HG03280 (cell line): ENCODE measurements at regions not wholly inside any gene's neighbourhood (a gene's known extent, or its start where the extent isn't known, plus 50 kb on each side); places are given as distances from the start of the nearest gene placed in this dataset.
"Not testable (repeated sequence)": the region's sequence is repeated elsewhere in the genome, so short reads cannot be mapped to it uniquely, and the experiment has no call there.

Experiments
- ATAC-seq: cut with Tn5 transposase; IDR thresholded peaks from one replicate; pipeline ENCODE4 v1.9.1; 2021; ENCODE audit warnings: mild to moderate bottlenecking, moderate library complexity; ENCODE audit not compliant: unreplicated experiment

DNA sequence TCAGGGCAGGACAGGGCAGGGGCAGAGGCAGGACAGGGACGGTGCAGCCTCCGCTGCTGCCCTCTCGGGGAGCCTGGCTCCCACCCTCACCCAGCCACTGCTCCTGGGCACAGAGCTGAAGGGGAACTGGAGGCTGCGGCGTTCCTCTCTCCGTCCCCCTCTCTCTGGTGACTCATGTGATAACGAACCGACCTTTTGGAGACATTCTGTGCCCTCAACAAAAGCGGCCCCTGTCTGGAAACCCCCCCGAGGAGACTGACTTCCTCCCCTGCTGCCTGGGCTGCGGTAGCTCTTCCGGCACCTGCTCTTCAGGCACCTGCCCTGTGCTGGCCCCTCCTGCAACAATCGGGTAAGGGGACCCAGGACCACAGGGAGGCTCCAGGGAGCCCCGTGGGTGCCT, 5419.6 kb upstream of the TPTE start:
- peak; percentile 43 for ATAC-seq

DNA sequence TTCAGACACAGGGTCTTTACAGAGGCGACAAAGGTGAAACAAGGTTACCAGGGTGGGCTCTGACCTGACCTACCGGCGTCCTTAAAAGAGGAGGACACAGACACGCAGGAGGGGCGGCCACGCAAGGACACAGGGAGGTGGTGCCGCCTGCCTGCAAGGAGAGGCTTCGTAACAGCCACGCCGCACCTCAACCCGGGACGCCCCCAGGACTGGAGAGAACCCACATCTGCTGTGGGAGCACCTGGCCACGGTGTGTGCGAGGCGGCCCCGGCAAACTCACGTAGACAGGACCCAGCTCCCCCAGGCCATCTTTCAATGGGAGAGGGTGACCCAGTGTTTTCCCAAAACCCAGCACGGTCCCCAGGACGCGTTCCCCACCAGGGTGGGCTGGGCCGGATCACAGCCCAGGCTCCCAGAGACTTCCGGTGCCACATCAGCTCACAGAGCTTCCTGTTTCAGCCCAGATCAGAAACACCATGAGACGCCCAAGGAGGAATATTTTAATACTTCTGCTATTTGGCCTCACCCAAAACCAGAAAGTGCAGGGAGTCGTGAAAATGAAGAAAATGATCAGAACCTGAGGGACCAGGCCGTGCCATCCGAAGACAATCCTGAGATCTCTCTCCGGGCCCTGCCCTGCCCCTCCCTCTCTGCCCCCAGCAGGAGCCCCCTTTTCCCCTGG, 5417.4 kb upstream of the TPTE start:
- not testable (repeated sequence) for ATAC-seq

DNA sequence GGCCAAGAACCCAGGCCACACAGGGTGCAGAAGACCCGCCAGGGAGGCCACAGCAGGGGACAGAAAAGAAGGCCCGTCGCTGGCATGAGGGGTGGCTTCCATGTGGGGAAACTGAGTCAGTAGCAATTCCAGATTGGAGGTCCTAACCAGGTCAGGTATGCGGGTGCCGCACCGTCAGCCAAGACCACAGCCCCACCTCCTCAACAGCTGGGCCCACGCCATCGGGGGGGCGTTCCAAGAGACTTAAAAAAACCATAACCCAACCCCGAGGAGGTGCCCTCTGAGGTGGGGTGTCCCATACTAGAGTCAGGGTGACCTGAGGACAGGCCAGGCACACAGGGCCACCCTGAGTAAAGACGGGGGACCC, 5416.8 kb upstream of the TPTE start:
- not testable (repeated sequence) for ATAC-seq

DNA sequence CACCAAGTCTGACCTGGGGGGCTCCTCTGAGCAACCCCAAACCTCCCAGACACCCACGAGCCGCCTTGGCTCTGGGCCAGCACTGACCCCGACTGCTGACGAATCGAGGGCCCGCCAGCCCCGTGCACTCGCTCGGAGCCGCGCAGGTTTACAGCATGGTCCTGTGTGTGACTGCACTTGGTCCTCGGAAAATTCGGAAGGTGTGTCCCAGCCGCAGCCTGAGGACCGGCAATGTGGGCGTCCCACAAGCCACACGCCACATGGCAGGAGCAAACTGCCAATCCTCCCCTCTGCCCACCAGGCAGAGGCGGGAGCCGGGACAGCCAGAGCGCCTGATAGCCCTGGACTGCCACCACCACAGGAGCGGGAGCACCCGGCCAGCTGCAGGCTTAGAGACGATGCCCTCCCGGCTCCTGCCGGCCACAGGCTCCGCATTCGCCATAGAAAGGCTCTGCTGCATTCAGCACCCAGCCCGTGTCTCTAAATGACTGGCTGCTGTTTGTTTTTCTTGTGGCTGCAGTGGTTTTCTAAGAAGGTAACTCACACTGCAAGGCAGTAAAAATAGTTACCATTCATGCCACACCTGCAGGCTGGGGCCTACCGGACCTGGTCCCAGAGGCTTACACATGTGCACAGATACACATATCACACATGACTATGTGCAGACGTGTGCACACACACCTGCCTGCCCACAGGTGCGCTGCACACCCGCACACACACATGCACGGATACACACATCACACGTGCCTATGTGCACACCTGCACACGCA, 5415.3 kb upstream of the TPTE start:
- ATAC-seq, result peak; percentile 51

DNA sequence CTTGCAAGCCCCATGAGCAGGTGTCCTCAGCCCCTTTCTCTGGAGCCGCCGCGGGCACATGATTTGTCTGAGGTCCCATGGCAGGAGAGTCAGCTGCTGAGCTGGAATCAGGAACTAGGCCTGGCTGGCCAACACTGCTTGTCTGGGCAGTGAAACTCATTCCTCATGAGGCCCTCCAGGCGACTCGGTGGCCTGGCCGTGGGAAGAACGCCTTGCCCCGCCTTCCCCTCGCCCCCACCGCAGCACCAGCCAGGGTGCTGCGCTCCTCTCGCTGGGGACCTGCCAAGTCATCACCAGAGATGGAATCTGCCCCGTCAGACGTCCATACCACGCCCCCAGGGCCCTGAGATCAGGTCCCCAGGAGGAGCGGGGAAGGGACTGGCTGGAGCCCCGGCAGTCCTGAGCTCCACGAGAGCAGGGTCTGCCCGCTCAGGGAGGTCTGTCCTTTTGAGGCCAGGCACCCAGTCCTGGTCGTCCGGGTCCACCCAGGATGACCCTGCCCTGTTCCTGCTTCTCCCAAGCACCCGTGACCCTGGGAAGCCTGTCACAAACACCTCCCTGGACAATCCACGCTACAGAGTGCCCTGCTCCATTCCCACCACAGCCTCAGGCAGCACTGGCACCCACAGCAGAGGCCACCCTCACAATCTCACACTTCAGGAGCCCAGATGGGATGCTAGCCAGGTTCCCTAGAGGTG, 5414.5 kb upstream of the TPTE start:
- ATAC-seq, result peak; percentile 24

DNA sequence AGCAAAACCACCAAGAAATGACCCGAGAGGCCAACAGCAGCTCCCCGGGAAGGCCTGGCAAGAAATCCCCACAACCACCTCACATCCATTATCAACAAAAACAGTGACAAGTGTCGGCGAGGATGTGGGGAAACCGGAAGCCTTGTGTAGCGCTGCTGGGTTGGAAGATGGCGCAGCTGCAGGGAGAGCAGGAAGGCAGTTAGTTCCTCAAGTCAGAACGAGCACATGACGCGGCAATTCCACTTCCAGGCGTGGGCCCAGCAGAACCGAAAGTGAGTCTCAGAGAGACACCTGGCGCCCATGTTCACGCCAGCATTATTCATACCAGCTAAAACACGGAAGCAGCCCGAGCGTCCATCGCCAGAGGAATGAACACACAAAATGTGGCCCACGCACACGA, 5413.7 kb upstream of the TPTE start:
- not testable (repeated sequence) for ATAC-seq

DNA sequence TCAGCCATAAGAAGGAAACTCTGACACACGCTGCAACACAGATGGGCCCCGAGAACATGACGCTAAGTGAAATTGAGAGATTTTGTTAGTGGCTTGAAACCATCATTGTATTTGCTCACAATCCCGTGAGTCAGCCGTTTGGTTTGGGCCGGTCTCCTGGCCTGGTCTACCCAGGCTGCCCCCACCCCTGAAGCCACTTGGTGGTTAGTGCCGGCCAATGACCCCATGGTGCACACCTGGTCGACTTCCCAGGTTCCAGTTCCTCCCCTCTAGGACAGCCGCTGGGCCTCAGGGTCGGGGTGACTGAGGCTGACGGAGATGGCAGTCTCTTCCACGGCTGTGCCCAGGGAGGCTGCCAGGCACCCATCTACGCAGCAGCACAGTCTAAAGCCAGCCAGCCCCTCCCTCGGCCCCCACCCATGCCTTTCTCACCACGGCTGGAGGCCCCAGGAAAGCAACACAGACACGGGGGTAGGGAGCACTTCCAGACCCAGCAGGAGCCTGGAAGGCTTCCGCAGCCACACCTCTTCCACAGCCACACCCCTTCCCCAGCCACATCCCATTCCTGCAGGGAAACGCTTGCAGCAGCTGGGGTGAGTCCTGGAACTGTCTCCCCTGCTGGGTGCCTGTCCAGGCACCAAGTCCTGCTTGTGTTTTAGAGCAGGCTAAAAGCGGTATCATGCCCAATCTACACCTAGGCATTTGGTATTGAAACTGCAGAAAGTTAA, 5413.2 kb upstream of the TPTE start:
- not testable (repeated sequence) for ATAC-seq

DNA sequence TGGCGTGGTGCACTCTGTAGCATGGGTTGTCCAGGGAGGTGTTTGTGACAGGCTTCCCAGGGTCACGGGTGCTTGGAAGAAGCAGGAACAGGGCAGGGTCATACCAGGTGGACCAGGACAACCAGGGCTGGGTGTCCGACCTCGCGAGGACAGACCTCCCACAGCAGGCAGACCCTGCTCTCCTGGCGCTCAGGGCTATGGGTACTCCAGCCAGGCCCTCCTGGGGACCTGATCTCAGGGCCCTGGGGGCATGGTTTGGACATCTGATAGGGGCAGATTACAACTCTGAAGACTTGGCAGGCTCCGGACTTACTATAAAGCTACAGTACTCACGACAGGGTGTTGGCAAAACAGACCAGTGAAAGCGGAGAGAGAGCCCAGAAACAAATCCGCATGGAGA, 5410.2 kb upstream of the TPTE start:
- not testable (repeated sequence) for ATAC-seq

DNA sequence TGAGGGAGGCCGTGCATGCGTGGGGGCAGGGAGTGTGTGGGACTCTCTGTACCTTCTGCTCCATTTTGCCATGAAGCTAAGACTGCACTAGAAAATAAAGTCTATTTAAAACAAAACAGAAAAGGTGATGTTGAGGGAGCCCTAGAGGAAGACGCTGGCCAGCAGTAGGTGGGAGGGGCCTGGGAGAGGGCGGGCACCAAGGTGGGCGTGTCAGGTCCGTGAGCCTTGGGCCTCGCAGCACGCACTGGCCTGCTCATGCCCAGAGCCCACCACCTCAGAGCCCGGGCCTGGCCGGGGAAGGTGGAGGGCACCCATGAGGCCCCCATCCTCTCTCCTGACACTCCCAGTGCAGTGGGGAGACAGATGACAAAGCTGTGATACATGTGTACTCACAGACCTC, 5408.3 kb upstream of the TPTE start:
- not testable (repeated sequence) for ATAC-seq

DNA sequence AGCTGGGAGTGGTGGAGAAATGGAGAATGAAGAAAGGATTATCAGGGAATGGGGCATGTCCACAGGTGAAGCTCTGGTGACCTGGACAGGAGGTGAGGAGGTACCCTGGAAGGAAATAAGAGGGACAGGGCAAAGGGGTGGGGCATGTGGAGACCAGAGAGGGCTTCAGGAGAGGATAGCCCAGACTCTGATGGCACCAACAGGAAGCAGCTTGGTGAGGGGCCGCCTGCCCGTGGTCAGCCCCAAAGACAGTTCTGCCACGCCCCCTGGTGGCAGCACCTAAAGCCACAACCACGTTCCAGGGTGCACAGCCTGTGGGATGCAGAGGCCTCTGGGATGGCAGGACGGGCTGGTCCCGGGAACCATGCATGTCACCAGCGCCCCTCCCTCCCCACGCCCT, 5406.9 kb upstream of the TPTE start:
- ATAC-seq, result not testable (repeated sequence)

DNA sequence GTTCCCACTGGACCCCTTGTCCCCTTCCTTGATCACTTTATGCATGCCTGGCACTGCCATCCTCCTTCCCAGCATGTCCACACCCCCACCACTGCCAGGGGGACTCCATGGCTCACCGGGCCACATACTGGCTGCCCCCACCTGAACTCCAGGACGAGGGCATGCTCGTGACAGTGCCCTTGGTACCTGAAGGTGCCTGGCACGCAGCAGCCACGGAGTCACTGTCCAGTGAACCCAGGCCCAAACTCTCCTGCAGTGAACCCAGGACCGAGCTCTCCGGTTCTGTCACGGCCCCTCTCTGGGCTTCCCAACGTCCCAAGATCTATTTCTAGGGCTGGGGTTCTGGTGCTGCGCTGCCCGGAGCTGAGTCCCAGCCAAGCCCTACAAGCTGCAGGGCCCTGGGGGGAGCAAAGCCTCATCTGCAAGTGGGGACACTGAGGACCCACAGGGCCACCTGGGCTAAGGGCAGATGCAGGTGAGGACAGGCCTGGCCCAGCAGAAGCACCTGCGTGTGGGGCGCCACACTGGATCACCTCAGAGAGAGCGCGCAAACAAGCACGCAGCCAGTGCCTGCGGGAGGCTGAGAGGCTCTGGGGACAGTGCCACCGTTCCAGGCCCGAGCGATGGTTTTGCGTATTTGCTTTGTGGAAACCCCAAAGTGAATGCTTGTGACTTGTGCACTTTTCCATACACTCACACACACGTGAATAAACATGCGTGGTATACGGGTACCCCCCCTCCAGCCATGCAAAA, 5406.3 kb upstream of the TPTE start:
- not testable (repeated sequence) for ATAC-seq

DNA sequence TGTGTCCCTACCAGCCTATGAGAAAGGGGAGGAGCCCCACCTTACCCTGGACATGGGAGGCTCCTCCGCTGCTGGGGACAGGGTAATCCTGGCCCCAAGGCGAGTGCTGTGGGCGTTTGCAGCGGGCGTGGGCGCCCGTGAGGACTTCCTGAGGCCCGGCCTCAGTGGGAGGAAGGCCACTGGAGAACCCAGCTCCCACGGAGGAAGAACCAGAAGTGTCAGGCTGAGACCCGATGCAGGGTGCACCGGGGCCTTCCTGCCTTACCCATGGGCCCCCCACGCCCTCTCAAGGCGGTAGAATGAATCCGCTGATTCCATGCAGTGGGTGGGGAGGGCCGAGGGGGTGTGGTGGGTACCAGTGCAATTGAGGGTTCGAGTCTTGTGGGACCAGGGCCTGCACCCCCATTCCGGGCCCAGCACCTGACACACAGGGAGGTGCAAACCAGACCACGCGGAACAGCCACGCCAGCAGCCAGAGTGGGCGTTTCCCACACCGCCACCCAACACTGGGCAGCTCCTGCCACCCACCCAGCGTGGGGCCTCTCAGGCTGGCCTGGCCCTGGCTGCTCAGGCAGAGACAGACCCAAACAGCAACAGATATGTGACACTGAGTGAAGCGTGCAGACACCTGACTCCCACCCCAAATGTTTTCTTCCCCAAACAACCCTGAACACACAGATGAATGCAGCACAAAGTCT, 5405.6 kb upstream of the TPTE start:
- ATAC-seq, result not testable (repeated sequence)

DNA sequence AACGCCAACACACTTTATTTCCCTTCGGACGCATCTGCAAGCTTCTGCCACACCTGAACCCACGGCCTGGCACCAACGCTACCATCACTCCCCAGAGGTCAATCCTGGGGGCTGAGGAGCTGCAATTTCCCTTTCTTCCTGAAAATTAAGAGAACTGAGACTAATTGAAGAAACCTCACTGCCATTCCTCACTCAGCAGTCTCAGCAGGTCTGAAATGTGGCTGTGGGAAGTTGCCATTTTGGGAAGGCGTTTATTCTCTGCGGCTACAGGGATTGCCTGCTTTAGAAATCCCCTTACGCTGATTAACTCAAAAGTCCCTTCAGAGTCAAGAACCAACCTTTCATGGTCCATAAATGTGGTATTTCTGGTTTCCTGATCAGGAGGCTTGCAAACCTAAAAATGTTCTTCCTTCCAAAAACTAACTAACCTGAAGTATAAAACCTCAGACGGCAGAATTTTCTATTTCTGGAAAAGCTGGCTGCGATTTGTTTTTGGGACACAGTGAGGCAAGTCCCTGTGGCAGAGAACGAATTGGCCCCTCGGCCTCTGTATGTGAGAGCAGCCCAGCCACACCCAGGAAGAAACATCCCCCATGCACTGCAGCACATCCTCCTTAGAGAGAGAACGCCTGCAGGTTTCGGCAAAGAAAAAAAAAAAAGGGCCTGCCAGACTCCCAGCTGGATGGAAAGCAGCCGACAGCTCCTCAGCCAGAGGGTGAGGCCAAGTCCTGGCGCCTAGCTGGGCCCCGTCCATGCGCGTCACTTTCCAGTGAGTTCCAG, 5404.8 kb upstream of the TPTE start:
- not testable (repeated sequence) for ATAC-seq

DNA sequence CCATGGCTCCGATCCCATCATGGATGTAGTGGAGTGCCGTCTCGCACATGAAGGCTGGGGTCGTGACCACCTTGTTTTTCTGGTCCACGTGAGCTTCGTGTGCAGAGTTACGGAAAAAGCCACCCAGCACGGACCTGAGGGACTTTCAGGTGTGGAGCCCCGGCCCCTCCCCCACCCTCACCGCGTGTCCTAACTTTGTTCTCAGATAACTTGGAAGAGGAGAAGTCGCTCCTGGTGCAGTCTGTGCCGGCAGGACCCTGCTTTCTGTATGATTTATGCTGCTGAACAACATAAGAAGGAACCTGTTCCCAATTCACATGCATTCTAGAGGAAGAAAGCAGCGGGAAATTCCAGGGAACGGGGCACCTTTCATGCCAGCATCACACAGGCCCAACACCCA, 5404.2 kb upstream of the TPTE start:
- not testable (repeated sequence) for ATAC-seq

DNA sequence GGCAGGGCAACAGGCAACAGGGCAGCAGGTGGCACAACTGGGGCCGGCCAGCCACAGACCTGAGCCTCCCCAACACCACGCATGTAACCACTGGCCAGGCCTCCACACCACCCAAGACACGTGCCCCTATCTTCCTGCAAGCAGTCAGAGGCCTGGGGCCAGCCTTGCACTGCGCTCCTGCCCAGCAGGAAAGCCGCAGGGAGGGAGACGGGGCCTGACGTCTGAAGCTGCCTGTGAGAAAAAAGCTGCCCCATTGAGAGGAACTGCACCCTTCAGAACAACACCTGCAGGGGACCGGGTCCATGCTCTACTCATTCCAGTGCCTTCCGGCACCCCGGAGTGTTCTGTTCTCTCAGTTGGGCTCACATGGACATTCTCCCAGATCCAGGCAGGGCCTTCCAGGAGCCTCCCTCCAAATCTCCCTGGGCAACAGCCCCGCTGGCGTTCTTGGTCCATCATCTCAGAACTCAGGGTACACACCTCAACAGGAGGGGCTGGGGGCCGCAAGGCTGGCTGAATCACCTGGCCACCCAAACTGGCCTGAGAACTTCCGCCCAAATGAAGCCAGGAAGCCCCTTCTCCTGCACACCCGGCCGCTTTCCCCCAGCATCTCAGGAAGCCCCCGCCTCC, 5403.6 kb upstream of the TPTE start:
- ATAC-seq, result not testable (repeated sequence)

DNA sequence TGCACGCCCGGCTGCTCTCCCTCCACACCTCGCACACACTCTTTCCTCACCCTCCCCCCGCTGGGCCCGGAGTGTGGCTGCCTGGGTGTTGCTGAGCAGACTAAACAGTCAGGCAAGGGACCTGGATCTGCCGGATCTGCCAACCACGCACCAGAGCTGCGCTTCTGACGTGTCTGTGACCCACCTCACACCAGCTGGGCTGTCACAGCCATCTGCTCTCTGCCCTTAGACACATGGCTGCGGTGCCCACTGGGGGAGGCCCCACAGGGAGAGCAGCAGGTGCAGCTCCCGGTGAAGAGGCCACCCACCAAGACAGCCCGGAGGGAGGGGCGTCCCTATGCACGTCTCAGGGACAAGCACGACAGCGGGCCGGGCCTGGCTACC, 5403.1 kb upstream of the TPTE start:
- not testable (repeated sequence) for ATAC-seq

DNA sequence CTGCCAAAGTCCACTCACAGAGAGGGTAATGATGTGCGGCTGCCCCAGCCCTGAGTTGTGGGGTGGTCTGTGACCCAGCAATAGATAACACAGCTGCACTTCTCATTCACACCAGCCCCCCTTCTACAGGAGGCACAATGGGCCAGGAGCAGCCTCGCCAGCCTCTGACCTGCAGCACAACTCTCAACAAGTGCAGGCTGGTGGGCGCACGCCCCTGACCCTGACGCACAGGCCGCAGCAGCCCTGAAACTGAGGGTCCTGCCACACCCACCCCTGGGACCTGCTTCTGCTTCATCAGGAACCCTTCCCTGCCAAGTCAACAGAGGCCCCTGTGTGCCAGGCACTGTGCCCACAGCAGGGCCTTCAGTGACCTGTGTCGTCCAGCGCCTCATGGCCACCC, 5402.2 kb upstream of the TPTE start:
- not testable (repeated sequence) for ATAC-seq

DNA sequence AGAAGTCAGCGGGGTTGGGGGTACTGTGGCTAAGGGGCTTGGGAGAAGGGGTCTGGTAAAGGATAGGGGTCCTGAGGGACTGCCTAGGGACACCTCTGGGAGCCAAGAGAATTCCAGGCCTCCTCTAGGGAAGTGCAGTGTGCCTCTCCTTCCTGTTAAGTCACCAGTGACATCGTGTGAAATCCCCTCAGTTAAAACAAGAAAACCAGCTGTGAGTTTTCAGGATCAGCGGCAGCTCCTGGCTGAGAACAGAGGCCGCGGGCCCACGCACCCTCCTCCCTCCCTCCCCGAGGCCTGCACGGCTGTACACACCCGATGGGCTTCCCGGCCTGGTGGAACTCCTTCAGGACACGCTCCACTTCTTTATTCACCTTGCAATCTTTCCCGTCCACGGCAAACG, 5400.0 kb upstream of the TPTE start:
- not testable (repeated sequence) for ATAC-seq

DNA sequence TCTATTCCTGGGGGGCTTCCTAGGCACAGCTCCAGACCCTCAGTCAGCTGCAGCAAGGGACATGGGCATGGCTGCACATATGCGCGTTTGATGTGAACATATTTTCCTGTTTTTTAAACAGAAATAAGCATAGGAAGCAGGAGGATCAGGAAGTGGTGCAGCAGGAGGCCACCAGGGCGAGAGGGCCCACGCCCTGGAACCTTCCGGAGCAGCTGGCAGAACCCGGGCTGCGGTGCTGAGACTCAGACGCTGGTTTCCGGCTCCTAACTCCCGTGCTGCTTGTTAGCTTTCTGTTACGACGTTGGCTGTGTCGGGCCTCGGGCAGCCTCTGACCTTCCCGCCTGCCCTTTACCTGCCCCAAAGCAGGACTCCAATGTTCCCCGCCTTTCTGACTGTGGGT, 5399.5 kb upstream of the TPTE start:
- not testable (repeated sequence) for ATAC-seq
